GM20431 (cell line): ENCODE measurements at regions not wholly inside any gene's neighbourhood (a gene's known extent, or its start where the extent isn't known, plus 50 kb on each side); places are given as distances from the start of the nearest gene placed in this dataset.

Experiments used
- in situ Hi-C: fragments of 300-500 bp; cut with MseI, MboI; formaldehyde crosslinking; loops from one replicate; pipeline ENCODE4 v1.15.0; 2020; ENCODE audit warnings: low sequenced_read_pairs; ENCODE audit not compliant: unreplicated experiment

- in situ Hi-C loops, result no loop called here
Measured at GRCh38 chr5:168001318-168001717, 290.1 kb upstream of the WWC1 start.

- in situ Hi-C loops, result no loop called here
Measured at GRCh38 chr5:168002116-168002515, 289.3 kb upstream of the WWC1 start.

- in situ Hi-C loops, result no loop called here
Measured at GRCh38 chr5:168005093-168005492, 286.4 kb upstream of the WWC1 start.

GRCh38 chr5:168005936-168006335 lies 285.5 kb upstream of the WWC1 start:
- in situ Hi-C loops, result no loop called here

- in situ Hi-C loops, result no loop called here
Measured at GRCh38 chr5:168006456-168007130, 284.9 kb upstream of the WWC1 start.

GRCh38 chr5:168007286-168007685 lies 284.2 kb upstream of the WWC1 start:
- in situ Hi-C loops, result no loop called here

GRCh38 chr5:168008555-168008954 lies 282.9 kb upstream of the WWC1 start:
- in situ Hi-C loops, result no loop called here

- in situ Hi-C loops, result no loop called here
Measured at GRCh38 chr5:168011096-168011495, 280.3 kb upstream of the WWC1 start.

GRCh38 chr5:168012006-168012405 lies 279.4 kb upstream of the WWC1 start:
- in situ Hi-C loops, result no loop called here

GRCh38 chr5:168013546-168013945 lies 277.9 kb upstream of the WWC1 start:
- in situ Hi-C loops, result no loop called here

GRCh38 chr5:168014433-168015123 lies 276.9 kb upstream of the WWC1 start:
- in situ Hi-C loops, result no loop called here

- in situ Hi-C loops, result no loop called here
Measured at GRCh38 chr5:168015506-168015905, 275.9 kb upstream of the WWC1 start.

GRCh38 chr5:168017313-168017712 lies 274.1 kb upstream of the WWC1 start:
- in situ Hi-C loops, result no loop called here

GRCh38 chr5:168019143-168019542 lies 272.3 kb upstream of the WWC1 start:
- in situ Hi-C loops, result no loop called here

- in situ Hi-C loops, result no loop called here
Measured at GRCh38 chr5:168020542-168021294, 270.7 kb upstream of the WWC1 start.

- in situ Hi-C loops, result no loop called here
Measured at GRCh38 chr5:168022446-168023169, 268.8 kb upstream of the WWC1 start.

GRCh38 chr5:168023191-168023590 lies 268.3 kb upstream of the WWC1 start:
- in situ Hi-C loops, result no loop called here

GRCh38 chr5:168024306-168024705 lies 267.1 kb upstream of the WWC1 start:
- in situ Hi-C loops, result no loop called here

- in situ Hi-C loops, result no loop called here
Measured at GRCh38 chr5:168027007-168027406, 264.4 kb upstream of the WWC1 start.

- in situ Hi-C loops, result no loop called here
Measured at GRCh38 chr5:168030912-168031311, 260.5 kb upstream of the WWC1 start.

- in situ Hi-C loops, result no loop called here
Measured at GRCh38 chr5:168031614-168032013, 259.8 kb upstream of the WWC1 start.
